ENCODE measurements at regions not wholly inside any gene's neighbourhood (a gene's known extent, or its start where the extent isn't known, plus 50 kb on each side); places are given as distances from the start of the nearest gene placed in this dataset.

DNA sequence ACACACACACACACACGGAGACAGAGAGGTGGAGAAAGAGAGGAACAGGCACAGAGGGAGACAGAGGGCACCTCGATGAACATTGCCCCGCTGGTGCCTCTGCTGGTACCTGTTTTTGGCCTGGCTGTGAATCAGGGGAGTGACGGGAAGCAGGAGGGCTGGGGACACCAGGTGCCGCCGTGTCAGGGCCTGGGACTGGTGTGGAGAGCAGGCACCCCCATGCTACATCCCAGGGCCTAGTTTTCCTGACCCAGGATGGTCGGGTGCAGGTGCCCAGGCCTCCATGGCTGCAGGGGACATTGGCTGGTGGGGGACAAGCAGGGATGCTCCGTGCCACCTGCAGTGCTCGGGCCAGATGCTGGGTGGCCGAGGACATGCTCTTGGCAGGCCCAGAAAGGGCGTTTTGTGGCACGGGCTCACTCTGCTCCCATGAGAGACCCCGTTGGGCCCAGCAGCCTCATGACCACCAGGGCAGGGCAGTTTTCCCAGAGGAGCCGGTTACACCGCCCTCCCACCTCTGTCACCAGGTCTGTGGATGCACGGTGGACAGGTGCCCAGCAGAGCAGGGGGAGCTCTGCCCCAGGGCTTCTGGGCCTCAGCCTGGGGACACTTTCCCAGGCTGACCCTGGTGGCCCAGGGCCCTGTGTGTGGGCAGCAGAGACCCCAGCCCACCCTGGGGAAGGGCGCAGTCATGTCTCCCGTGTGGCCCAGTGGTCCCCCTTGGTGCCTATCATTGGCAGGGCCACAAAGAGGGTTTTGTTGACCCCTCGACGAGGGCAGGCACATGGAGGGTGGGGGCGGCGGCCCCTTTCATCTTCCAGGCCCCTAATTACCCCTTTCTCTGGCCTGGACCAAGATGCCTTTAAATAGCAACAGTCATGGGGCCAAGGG, 207.5 kb upstream of the RTL1 start:
- no peak for DNase-seq

DNA sequence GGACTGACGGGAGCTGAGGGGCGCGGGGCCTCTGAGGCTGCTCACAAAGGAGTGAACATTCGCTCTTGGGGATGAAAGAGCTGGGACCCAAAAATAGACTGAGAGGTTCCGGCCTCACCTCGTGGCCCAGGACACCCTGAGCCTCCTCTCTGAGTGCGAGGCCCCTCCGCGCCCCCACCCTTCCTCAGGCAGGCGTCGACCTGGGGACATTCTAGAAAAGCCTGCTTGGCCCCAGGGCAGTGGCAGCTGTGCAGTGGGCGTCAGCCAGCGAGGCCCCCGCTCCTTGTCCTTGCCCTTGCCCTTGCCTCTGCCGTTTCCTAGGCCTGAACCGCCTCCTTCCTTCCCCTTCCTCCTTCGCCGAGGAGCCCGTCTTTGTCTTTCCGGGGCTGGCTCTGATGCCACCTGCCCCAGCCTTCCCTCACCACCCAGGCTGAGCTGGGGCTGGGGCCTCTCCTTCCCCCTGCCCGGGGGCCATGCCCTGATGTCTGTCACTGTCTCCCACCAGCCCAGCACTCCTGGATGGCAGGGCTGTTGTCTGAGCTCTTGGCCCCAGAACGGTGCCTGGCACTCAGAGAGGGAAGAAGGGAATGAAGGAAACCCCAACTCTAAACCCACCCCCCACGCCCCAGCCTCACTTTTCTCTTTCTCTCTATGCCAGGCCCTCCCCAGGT, 208.2 kb upstream of the RTL1 start:
- no peak for DNase-seq

DNA sequence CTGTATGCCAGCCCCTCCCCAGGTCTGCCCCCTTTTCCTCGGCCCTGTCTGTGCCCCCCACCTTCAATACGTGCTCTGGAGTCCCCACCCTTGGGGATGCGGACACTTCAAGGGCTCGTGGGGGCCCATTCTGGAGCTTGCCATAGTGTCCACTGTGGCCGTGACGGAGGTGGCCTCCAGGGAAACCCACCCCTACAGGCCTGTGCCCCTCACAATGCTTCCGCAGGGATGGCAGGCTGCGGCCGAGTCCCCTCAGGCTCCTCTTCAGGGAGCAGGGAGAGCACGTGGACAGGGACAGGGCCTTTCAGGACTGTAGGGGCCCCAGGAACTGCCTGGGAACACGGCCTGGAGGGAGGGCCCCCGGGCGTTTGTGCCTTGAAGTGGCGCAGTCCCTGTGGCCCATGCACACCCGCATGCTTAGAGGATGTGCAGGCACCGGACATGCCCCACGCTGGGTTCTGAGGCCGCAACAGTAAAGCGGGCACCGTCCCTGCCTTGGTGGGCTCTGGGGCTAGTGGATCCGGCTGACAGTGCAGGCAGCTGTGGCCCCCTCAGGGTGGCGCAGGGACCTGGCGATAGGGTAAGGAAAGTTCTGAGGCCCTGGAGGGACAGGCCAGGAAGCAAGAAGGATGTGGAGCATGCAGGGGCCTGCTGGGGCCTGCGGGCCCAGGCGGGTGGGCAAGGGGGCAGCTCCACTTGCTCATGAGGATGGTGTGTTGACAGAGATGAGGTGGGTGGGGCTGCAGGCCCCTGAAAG, 209.0 kb upstream of the RTL1 start:
- DNase-seq = no peak

DNA sequence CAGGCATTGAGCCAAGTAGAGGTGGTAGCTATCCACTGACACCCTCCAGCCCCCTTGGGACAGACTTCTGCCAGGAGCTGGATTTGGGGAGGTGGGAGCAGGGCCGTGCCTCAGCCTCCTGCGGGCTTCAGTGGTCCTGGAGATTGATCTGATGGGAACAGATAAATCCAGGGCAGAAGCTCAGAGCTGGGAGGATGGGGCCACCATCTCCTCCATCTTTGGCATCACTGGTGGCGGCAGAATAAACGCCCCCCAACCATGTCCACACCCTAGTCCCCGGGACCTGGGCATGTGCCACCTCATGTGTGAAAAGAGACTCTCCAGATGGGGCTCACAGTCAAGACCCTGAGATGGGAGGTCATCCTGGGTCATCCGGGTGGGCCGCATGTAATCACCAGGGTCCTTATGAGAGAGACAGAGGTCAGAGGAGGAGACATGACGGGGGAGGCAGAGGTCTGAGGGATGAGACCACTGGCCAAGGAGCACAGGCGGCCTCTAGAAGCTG, 209.6 kb upstream of the RTL1 start:
- no peak for DNase-seq

DNA sequence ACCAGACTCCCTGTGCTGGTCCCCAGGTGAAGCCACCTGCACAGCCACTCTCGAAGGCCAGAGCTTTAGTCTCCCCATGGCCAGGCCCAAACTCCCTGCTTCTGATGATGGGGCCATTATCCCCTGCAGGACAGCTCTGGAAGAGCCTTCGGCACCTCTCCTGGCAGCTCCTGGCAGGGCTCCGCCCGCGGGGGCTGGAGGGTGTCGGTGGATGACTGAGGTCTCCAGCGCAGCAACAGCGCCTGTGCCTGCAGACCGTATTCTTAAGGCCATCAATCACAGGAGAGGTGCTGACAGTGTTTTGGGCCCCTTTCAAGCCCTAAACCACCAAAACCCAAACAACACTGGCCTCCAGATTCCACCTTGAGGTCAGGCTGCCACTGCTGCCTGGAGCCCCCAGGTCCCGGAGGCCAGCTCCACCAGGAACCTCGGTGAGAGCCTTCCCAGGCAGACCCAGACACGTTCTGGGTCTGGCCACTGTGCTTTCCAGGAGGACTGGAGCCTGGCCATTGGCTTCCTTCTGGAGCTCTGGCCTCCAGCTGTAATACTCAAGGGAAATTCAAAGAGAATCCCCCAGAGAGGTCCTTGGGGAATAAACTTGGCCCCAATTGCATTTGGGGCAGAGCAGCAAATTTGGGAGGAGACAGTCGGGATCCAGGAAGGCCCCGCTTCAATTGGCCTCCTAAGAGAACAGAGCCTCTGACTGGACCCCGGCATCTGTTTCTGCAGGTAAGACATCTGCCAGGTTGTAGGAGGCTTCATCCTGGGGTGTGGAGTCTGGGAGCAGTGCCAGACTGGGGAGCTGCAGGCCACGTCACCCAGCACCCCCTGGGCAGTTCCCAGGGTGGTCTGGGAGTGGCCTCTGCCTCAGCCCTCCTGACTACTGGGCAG, 210.6 kb upstream of the RTL1 start:
- DNase-seq = no peak

DNA sequence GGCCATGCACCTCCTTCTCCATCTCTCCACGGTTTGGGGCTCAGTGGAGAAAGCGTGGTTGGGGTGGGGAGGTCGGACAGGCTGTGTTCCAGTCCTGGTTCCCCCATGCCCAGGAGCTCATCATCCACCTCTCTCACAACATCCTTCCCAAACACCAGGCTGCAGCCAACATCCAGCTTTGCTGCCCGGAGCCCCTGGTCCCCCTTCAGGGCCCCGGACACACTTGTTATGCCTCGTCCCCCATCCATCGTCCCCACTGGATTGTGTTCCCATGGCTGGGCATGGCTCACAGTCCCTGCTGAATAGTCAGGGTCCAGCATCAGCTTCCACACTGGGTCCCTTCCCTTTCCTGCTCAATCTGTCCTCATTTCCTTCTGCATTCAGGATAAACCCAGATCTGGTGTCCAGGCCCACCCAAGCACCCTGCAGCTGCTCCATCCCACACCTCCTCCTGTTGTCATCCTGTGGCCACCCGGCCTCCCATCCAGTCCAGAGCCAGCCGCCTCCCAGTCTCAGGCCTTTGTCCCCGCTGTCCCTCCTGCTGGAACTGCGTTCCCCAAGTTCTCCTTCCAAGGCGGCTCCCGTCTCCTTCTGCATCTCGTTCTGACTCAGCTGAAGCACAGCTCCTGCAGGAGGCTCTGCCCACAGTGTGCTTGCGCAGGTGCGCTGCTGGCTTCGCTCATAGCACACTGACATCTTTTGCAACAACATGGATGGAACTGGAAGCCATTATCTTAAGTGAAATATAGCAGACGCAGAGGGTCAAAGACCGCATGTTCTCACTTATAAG, 211.4 kb upstream of the RTL1 start:
- no peak for DNase-seq

DNA sequence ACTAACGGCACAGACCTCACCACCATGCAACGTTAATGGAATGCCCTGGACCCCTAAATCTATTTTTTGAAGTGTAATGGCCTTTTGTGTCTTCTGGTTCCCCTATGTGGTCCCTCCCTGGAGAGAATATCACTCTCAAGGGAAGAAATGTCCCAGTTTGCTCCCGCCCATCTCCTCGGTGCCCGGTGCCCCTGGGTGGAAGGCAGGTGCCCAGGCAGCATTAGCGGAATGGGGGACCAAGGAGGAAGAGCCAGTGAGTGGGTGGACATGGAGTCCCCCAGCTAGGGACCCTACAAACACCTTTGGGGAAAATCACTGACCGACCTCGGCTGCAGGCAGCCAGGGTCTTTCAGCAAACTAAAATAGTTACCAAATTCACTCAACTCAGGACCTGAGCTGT, 212.1 kb upstream of the RTL1 start:
- DNase-seq = no peak

DNA sequence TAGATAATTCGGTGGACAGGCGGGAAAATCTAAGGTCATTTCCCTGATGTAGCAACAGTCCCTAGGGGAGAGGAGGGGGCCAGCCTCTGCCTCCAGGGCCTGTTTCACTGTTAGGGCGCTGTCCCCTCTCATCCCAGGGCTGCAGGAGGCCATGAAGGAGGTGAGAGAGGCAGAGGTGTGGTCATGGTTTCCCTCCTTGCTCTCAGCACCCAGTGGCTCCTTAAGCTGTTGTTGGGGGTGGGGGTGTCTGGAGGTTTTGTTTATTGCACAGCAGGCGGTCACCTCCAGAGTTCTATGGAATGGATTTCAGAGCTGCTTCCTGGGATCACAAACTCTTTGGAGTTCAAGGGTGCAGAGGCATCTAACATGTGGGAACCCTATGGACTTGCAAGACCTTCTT, 212.5 kb upstream of the RTL1 start:
- DNase-seq = no peak

DNA sequence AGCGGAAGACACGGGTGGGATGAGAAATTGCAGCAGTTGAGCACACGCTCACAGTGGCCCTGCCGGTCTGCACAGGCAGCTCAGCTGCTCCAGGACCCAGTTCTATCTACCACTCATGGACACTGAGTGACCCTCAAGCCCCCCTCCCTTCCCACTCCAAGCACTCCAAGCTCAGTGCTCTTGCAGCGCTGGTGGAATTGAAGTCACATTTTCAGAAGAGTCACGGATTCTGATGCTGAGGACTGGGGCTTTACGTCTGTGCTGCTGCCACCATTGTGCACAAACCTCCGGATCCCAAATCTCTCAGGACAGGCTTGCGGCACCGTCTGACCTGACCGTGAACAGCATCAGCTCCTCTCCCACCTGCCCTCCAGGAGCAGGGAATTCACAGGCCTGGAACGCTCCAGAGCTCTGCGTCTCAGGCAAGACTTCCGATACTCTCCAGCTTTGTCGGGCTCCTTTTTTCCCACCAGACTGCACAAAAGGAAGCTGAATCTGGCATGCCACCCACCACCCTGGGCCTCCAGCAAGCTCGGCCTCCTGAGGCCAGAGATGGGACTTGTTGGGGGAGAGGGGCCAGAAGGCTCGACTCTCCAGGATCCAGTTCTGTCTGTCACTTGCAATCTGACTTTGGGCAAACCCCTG, 213.1 kb upstream of the RTL1 start:
- no peak for DNase-seq

DNA sequence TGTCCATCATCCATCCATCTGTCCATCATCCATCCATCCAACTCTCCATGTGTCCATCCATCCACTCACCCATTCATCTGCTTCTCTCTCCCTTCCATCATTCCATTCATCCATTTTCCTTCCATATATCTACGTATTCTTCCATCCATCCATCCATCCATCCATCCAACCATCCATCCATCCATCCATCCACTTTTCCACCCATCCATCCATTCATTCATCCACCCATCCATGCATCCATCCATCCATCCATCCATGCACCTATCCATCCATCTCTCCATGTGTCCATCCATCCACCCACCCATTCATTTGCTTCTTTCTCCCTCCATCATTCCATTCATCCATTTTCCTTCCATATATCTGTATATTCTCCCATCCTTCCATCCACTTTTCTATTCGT, 214.0 kb upstream of the RTL1 start:
- DNase-seq = no peak

DNA sequence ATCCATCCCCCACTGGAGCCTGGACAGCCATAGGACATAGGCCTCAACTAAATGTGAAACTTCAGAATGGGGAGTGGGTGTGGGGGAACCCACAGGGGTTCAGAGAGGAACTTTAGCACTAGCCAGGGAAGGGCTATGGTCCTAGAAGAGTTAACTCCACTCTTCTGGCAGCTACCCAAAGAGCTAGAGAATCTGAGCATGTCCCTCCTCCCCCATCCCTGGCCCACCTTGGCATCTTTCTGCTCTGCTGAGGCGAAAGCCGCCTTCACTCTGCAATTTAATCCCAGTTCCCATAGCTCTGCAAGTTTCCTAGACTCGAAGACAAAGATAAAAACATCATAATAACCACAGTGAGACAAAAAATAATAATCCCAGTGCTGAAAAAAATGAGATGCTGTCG, 214.7 kb upstream of the RTL1 start:
- DNase-seq = no peak

DNA sequence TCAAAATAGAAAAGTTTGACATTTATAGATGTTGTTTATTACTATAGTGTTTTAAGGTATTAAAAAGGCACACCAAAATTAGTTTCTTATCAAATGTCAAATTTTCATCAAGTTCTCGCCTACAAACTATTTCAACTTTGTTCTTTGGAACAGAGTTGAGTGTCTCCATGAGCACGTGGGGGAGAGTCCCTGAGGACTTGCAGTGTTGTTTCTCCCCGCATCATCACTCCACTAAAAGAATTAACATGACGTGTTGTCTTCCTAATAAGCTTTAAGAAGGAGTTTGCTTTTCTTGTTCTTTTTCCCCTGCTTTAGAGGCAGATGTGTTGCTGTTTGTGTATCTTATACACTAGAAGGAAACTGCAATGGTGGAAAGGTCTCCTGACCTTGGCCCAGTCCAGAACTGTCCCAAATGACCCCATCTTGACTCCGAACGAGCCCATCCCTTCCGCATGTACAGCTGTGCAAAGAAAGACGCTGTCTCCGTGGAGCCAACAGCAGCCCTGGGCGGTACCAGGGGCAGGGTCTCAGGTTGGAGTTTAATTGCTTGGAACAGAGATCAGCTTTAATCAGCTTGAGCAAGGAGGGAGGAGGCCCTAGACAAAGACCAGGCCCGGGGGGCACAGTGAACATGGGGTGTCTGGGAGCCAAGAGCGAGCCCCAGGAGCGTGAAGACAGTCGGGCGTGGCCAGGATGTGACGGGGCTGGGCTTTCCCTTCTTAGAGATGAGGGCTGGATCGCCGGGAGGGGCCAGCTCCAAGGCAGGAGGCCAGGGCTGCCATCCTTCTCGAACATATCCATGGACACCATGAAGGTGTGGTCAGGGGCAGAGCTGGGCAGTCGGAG, 215.4 kb upstream of the RTL1 start:
- no peak for DNase-seq

DNA sequence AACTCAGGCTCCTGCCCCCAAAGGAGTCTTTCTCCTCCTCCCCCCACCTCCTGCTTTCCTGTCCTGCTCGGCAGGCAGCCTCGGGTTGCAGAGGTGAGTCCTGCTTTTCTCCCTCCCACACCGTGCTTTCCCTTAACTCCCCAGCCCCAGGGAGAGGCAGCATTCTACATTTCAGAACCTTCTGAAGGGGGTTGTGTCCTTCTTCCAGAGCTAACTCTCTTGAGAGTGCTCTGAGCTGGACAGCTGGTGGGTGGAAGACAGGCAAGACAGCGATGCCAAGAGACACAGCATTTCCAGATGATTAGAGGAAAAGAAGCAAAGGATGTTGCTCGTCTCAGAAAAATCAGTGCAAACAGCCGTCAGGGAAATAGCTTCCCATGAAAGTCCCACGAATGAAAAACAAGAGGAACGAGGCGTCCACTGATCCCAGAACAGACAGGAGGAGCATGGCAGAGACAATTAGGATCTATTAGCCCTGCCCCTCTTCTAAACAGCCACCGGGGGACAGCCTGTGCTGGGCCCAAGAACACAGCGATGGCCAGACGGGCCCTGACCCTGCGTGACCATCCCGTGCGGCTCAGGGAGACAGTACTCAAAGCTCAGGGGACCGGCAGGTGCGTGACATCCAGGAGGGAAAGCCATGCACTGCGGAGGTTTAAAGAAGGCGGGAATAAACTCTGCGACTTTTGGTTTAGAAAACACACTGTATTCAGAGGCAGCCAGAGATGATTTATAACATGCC, 216.5 kb upstream of the RTL1 start:
- no peak for DNase-seq

DNA sequence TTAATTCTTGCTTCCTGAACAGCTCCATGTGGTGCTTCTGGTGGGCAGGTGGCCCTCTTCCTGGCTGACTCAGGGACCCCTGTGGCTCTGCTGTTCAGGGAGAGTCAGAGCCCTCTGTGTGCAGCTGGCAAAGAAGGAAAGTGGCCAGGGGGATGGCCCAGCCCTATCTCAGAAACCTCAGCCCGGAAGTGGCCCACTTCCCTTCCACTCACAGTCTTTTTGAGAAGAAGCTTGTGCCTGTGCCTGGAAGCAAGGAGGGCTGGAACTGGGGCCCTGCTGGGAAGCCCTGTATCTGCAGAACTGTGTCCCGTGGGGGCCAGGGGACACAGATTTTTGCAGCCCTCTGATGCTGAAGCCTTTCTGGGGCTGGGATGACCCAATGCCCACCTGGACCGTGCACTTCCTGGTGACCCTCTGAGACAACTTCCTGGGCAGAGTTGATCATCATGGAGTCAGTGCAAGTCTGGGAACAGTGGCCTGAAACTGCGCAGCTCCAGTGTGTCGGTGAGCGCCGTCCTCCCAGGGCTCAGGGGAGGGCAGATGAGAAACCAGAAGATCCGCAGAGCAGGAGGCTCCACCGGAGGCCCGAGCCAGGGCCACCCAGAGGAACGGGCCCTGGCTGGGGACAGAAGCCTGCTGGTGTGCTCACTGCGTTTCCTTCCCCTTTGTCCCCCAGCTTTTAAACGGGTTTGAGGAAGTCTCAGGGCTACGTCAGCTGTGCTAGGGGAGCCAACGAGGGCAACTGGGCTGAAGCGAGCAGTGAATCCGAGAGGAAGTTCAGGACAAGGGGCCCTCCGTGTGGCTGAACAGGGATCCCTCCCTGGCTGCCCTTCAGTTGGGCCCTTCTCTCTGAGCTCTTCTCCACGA, 217.4 kb upstream of the RTL1 start:
- DNase-seq = no peak

DNA sequence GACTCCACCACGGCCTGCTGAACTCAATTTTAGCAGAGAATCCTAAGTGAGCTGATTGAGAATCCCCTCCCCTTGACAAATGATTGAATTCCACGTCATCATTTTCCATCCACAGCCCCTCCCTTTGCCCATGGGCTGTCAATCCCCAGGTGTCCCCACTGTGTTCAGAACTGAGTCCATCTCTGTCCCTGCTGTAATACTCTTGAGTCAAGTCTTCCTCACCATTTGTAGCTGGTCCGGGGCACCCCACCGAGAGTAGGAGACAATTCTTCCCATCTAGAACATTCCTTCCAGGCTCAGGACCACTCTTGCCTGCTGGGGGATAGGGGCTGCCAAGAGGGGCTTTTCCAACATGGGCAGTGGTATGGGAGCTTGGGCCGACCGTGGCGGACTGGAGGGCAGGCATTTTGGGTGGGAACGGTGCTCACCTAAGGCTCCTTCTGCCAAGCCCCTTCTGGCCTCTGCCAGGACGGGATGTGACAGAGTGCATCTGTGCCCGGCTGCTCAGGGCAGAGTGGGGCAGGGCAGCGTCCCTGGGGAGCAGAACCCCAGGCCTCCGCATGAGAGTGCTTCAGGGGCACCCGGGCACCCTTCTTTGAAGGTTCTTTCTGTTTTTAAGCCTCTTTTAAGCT, 218.1 kb upstream of the RTL1 start:
- no peak for DNase-seq

DNA sequence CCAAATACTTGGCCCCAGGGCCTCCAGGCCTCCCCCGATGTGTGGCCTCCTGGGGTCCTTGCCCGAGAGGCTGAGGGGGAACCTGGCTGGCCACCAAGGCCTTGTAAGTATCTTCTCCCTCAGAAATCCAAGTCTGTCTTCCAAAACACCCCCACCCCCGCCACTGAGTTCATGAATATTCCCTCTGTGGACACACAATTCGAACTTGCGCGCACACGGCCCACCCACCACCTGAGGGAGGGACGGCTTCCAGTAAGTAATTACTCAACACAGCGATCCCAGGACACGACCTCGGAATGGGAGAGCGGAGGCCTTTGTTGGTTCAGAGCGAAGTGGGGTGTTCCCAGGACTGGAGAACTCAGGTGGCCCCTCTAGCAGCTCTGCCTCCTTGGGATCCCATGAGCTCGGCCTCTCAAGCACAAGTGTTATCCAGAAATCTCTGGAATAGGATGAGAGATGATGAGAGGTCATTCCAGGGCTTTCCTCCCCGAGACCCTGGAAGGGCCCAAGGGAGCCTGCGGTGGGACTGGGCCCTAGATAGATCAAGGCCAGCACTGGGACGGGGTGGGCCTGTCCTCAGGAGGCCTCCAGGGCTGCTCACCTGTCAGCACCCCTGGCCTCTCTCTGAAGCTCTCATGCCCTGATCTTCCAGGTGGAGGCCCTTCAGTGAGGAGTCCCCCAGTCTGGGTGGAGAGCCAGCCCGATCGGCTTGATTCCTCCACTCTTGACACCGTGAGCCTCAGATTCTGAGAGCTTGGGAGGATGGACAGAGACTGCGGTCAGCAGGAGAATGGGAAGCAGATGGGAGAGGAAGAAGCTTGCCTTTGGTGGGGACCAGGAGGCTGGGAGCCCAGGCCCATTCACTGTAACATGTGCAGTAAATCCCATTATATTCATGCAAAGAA, 219.0 kb upstream of the RTL1 start:
- DNase-seq = no peak
